Ecto neural progenitor cell (in vitro differentiated cells): ENCODE measurements at regions not wholly inside any gene's neighbourhood (a gene's known extent, or its start where the extent isn't known, plus 50 kb on each side); places are given as distances from the start of the nearest gene placed in this dataset.

ENCODE experiments used
- DNase-seq: peaks from one replicate; pipeline ENCODE4 v3.0.0-alpha.2; 2018; ENCODE audit warnings: low spot score

GRCh38 chr3:44092497-44092896 lies 149.2 kb upstream of the TOPAZ1 start:
- no peak for DNase-seq

GRCh38 chr3:44093531-44093930 lies 148.2 kb upstream of the TOPAZ1 start:
- DNase-seq = no peak

- DNase-seq = peak; percentile 47
Observed at GRCh38 chr3:44098656-44099415, 142.8 kb upstream of the TOPAZ1 start.

- DNase-seq = peak; percentile 31
Observed at GRCh38 chr3:44099566-44100297, 142.0 kb upstream of the TOPAZ1 start.

GRCh38 chr3:44100298-44100695 lies 141.4 kb upstream of the TOPAZ1 start:
- DNase-seq = no peak

GRCh38 chr3:44104043-44104442 lies 137.6 kb upstream of the TOPAZ1 start:
- no peak for DNase-seq

GRCh38 chr3:44104668-44105321 lies 136.9 kb upstream of the TOPAZ1 start:
- no peak for DNase-seq

GRCh38 chr3:44105571-44105970 lies 136.1 kb upstream of the TOPAZ1 start:
- no peak for DNase-seq

- DNase-seq = no peak
Observed at GRCh38 chr3:44106756-44107155, 134.9 kb upstream of the TOPAZ1 start.

- DNase-seq = no peak
Observed at GRCh38 chr3:44108481-44108880, 133.2 kb upstream of the TOPAZ1 start.

- no peak for DNase-seq
Observed at GRCh38 chr3:44109771-44110361, 131.8 kb upstream of the TOPAZ1 start.

- no peak for DNase-seq
Observed at GRCh38 chr3:44110648-44111047, 131.0 kb upstream of the TOPAZ1 start.

- no peak for DNase-seq
Observed at GRCh38 chr3:44111482-44111881, 130.2 kb upstream of the TOPAZ1 start.

GRCh38 chr3:44114142-44114541 lies 127.5 kb upstream of the TOPAZ1 start:
- DNase-seq = peak; percentile 78

GRCh38 chr3:44117239-44117638 lies 124.4 kb upstream of the TOPAZ1 start:
- DNase-seq = no peak

- no peak for DNase-seq
Observed at GRCh38 chr3:44117736-44118135, 124.0 kb upstream of the TOPAZ1 start.

- no peak for DNase-seq
Observed at GRCh38 chr3:44120721-44121582, 120.7 kb upstream of the TOPAZ1 start.

- DNase-seq = no peak
Observed at GRCh38 chr3:44125246-44125645, 116.4 kb upstream of the TOPAZ1 start.

- DNase-seq = no peak
Observed at GRCh38 chr3:44125882-44126281, 115.8 kb upstream of the TOPAZ1 start.

- no peak for DNase-seq
Observed at GRCh38 chr3:44128057-44128775, 113.5 kb upstream of the TOPAZ1 start.

GRCh38 chr3:44130249-44130648 lies 111.4 kb upstream of the TOPAZ1 start:
- no peak for DNase-seq
